ENCODE measurements at regions not wholly inside any gene's neighbourhood (a gene's known extent, or its start where the extent isn't known, plus 50 kb on each side); places are given as distances from the start of the nearest gene placed in this dataset.
"Not testable (repeated sequence)": the region's sequence is repeated elsewhere in the genome, so short reads cannot be mapped to it uniquely, and the experiment has no call there.

DNA sequence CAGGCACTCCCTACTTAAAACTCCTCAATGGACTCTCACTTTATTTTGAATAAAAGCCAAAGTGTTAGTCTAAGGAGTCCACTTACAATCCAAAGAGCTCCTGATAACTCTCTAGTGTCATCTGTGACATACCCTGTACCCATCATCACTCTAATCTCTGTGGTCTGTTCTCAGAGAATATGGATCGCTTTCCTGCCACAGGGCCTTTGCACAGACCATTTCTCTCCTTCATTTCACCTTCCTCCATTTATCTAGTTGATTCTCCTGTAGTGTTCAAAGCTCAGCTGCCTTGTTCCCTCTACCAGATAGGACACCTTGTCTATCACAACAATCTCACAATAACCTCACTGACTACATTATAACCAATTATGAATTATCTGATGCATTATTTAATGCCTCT, 185.4 kb upstream of the KBTBD8 start:
- no peak for DNase-seq

DNA sequence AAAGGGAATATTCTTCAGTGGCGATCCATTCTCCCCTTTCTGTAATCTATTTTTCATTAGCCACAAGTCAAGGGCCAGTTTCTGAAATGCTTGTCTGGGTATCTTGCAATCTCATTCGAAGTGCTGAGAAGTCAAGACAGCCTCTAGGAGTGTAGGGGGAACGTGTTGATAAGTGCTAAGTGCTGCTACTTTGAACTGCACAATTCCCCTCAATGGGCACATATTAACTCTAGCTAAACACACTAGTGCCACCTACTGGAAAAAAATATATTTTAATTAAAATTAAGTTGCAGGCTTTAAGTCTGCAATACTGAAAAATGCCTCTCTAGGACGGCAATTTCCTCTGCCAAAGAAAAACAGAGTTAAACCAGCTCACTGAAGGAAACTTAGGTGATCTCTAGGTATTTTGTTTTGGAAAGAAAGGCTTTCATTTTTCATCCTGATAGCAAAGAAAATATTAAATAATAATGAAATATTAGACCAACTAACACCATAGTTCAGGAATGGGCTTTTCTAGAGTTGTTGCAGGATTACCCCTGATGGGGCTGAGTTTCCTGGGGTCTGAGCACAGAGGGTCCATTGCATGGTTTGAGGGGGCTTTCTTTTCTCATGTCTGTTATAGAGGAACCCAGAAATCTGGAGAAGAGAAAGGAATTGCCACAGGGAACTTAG, 181.9 kb upstream of the KBTBD8 start:
- peak; percentile 34 for DNase-seq

DNA sequence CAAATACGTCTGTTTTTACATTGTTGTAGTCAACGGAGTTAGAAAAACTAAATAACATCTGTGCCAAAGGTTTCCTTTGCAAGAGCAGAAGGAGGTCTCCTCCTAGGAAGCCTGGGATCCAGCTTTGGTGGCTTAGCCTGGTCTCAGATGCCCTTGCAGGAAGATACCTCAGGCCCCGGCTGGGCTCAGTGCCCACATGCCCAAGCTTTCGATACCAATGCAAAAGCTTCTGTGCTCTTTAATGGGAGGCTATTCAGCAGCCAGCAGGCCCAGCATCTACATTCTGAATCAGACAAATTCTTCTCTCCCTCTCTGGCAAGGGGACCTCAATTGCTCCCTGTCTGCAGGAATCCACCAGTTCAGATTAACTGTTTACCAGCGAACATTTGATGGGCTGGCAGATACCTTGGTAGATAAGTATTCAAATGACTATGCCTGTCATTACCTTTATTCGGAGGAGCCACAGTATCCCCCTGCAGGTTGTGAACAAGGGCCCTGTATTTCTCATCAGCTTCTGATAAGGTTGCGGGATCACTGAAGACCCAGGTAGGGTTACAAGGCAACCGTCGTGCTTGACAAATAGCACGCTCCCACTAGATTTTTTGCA, 180.1 kb upstream of the KBTBD8 start:
- no peak for DNase-seq

DNA sequence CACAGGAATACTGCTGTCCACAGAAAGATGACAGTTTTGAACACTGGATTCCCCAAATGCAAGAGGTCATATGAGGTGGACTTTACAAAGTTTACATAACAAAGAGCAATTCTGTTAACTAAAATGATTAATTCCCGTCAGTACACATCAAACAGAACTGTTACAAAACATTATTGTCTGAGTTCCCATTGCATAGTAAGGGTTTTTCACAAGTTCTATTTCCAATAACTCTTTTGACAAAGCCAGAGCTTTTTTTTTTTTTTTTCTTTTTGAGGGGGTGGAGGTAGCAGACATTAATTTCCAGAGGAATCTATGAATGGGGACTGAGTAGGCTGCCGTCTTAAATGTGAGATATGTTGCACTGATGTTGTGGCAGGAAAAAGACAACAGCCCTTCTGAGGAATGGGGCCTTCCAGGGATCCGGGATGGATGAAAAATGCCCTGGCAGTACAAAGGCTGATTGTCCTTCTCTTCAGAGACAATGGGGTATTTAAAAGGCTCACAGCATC, 178.1 kb upstream of the KBTBD8 start:
- DNase-seq, result no peak

DNA sequence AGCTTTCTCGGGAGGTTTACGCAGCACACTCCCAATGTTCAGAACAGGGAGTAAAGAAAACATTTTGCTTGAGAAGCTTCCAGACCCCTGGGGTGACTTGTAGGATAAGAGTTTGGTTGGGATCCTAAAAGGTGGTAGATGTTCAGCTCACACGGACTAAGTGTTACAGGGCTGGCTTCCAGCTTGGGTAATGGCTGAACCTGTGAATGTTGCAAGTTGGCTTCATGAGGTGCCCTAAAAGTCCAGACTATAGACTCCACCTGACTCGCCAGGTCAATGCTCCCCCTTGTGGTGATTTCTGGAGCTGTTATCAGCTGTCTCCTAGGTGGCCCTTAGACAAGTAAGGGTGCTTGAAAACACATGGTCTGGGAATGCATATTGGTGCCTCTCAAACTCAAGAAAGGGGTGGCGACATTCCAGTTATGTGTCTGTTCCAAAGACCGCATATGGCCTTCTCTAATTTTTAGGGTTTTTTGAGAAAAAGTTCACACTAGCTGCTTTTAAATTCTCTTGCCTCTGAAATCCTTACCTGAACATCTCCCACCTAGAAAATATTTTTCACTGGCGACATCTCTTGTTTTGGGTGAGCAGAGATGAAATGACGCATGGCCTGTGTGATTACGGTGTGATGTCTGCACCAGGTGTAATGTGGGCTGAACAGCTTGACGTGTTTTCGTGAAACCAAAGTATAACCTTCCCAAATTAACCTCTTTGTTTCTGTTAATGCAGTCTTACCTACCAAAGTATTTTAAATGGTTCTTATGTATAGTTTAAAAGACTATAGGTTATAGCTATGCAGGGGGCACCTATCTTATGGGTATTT, 175.7 kb upstream of the KBTBD8 start:
- DNase-seq, result peak; percentile 1

DNA sequence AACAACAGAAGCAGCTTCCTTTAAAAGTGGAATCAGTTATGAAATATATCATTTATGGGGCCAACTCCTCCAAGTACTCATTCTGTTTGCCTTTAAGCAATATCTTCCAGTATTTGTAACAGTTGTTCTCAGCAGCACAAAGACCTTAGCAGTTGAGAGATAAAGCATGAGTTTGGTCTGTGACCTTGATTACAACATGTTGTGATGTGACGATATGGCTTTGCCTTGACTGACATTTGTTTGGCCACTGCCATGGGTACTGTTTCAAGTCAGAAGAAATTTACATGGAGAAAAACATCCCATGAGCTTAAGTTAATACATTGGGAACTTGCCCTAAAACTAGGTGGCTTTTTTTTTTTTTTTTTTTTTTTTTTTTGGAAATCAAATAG, 175.1 kb upstream of the KBTBD8 start:
- no peak for DNase-seq

DNA sequence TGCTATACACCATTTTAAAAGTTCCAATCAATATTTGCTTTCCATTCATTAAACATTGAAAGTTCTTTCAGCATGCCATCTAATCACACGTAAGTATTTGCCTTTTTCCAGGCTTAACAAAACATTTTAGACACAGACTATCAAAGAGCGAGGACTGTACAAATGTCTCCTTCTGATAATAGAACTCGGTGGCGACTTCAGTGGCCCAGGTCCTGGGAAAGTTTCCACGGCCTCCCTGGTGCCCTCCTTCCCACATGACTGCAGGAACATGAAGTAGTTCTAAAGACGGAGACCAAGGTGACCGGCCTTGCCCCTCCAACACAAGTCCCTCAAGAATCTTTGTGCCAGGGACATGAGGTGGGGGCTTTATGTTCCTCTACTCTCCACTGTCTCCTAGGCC, 174.6 kb upstream of the KBTBD8 start:
- no peak for DNase-seq

DNA sequence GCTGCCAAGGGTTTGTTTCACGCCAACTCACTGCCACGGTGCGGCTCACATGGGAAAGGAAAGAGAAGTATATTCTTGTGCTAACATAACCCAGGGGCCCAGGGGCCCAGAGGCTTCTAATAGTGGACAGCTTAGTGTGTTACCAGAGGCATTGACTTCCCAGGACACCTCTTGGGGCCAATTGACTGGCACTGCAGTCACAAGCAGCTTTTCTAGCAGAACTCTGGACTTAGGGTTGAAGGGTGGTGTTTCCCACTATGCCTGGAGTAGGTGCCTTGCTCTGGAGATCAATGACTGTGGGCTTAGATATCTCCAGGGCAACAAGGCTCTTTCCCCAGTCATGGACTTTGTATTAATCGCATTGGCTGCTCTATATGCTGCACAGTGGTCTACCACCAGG, 172.7 kb upstream of the KBTBD8 start:
- no peak for DNase-seq

DNA sequence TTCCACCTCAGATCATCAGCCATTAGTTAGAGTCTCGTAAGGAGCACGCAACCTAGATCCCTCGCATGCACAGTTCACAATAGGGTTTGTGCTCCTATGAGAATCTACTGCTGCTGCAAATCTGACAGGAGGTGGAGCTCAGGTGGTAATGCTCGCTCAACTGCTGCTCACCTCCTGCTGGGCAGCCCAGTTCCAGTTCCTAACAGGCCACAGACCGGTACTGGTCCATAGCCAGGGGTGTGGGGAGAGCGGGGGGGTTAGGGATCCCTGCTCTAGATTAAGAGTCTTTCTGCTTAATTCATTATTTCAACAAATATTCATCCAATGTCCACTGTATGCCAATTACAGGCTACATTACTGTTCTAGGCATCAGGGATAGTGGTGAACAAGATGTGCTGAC, 170.4 kb upstream of the KBTBD8 start:
- no peak for DNase-seq

DNA sequence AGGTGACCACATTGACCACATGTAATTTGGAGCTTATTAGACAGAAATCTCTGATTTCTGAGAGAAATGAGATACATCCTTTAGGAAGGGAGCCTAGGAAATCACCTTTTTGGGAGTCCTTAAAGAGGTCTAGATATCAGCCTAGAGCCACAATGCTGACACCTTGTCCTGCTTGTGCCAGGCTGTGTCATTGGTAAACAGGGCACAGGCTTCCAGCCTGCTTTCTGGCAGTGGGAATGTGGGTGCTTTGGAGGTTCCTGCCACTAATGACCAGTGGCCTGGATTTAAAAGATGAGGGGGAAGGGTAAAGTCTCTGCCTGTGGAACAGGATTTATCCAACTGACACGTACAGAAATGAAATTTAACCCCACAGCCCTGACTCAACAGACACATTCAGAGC, 169.8 kb upstream of the KBTBD8 start:
- no peak for DNase-seq

DNA sequence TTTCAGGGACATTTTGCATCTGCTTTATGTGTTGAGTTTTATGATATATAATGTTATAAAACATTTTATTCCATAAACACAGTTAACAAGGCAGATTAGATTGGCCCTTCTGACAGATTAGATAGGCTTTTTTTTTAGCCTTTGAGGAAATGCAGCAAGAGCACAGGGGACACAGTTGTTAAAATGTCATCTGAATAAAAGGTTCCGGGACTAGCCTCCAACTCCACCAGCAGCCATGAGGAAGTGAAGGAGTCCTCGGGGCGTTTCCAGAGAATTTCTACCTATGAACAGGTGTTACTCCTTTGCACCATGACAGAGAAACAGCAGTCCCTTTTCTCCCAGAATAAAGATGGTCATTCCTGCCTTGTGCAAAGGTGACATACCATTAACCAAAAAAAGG, 167.8 kb upstream of the KBTBD8 start:
- DNase-seq, result no peak

DNA sequence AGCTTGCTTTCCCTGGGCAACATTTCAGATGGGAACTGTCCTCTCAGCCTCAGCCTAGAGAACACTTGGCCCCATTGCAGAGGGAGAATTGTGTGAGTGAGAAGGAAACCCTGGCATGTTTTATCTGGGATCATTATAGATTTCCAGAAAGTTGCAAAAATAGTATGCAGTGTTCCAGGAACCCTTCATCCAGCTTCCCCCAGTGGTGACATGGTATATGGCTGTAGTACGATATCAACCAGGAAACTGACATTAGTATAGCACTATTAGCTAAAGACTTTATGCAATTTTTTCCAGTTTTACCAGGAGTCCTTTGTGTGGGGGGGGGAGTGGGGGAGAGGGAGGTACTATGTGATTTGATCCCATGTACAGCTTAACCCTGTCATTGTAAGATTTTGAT, 166.2 kb upstream of the KBTBD8 start:
- DNase-seq, result no peak

DNA sequence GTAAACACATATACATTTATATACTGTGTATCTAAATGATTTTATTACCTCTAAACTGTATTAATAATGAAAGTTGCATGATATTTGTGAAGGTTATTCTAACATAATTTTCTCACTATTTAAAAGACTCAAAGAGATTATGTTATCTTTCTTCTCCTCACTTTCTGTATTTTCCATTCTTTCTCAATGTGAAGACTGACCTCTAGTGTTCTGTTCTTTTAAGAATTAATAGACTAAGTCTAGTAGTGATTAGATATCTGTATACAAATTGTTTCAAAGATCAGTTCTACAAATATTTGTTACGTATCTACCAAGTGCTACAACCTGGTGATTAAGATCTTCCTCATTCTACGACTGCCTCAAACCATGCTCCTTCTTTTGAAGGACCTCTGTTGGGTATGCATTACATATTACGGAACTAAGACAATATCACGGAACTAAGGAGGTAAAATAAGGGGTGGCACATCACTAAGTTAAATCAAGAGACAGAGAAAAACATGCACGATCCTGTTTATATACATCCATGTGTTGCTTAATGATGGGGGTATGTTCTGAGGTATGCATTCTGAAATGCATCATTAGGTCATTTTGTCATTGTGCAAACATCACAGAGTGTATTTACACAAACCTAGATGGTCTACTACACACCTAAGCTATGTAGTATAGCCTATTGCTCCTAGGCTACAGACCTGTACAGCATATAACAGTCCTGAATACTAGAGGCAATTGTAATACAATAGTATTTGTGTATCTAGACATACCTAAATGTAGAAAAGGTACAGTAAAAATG, 161.5 kb upstream of the KBTBD8 start:
- no peak for DNase-seq

DNA sequence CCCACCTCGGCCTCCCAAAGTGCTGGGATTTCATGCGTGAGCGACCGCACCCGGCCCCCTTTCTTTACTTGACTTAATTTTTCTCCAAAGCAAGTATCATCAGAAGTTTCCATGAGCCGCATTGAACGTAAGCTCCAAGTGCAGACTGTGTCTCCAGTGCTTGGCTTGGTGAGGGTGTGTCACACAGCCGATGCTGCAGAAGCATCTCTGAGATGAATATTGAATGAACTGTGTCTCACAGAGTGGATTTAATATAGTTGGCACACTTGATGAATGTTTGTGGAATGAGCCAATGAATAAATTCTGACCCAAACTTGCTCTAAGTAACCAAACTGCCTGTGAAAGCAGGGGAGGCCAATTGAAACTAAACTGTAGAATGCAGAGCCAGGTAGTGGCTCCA, 159.4 kb upstream of the KBTBD8 start:
- no peak for DNase-seq

DNA sequence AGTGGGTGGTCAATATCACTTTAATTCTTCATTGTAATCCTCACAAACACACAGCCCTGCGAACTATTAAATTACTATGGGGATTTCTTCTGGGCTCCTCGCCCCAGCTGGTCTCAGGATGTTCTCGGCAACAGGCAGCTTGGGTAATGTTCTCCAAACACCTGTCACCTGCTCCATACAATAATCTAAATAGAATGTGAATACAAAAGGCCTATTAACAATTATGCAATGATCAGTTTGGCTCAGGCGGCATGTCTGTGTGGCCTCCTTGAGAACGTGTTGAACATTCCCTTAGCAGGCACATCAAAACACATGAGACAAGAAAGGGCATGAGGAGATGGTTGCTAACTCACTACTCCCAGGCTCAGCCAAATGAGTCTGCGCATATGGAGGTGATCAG, 158.6 kb upstream of the KBTBD8 start:
- DNase-seq, result no peak

DNA sequence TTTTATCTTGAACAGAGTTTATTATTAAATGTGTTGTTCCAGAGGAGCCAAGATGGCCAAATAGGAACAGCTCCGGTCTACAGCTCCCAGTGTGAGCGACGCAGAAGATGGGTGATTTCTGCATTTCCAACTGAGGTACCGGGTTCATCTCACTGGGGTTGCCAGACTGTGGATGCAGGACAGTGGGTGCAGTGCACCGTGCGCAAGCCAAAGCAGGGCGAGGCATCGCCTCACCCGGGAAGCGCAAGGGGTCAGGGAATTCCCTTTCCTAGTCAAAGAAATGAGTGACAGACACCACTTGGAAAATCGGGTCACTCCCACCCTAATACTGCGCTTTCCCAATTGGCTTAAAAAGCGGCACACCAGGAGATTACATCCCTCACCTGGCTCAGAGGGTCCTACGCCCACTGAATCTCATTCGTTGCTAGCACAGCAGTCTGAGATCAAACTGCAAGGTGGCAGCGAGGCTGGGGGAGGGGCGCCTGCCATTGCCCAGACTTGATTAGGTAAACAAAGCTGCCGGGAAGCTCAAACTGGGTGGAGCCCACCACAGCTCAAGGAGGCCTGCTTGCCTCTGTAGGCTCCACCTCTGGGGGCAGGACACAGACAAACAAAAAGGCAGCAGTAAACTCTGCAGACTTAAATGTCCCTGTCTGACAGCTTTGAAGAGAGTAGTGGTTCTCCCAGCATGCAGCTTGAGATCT, 155.2 kb upstream of the KBTBD8 start:
- DNase-seq, result not testable (repeated sequence)

DNA sequence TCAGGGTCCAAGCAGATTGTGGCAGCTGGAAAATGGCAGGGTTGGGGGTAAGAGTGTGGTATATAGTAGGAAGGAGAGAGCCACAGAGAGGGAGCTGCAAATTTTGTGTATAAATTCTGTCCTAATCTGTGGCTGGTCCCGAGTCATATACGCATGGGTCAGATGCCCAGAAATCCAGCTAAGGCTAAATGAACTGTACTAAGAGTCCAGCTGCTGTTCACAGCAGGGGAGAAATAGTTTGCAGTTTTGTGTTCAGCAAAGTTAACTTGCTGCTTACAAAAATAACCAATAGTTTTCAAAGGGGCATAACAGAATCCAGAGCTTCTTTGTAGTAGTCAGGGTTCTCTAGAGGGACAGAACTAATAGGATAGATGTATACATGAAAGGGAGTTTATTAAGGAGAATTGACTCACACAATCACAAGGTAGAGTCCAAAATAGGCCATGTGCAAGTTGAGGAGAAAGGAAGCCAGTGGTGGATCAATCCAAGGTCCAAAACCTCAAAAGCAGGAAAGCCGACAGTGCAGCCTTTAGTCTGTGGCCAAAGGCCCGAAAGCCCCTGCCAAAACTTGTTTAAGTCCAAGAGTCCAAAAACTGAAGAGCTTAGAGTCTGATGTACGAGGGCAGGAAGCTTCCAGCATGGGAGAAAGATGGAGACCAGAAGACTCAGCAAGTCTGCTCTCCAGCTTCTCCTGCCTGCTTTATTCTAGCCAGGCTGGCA, 146.1 kb upstream of the KBTBD8 start:
- DNase-seq, result no peak

DNA sequence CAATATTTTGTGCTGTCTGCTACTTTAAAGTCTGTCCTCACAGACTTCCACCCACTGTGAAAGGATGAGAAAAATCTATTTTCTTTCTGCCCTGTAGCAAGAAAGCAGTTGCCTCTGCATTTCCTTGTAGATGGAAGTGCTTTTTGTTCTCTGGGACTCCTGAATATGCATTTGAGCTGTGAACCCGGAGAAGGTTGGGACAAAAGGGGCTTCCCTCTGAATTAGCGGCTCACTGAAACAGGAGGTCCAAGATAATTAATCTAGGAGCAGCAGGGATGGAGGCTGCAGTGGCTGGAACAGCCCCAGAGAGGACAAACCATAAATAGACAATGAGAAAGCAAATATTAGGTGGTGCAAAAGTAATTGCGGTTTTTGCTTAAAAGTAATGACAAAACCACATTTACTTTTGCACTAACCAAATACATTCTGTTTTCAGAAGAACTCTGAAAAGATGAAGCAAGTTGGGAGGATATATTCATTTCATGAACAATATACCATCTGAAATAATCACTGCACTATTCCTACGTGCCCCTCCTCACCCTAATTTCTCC, 143.4 kb upstream of the KBTBD8 start:
- DNase-seq, result no peak

DNA sequence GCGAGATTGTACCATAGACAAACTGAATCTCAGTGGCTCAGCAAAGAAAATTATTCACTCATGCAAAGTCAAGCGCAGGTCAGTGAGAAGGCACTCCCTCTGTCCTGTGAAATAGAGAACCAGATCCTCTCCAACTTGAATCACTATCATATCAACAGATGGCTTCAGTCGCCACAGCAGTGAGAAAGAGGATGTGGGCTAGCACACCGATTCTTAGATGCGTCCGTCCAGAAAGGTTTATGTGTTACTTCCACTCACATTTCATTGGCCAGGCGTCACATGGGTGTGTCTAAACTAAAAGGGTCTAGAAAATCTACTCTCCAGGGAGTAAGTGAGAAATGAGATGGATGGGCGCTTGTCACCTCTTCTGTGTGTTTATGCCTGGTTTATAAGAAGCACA, 141.6 kb upstream of the KBTBD8 start:
- DNase-seq, result no peak

DNA sequence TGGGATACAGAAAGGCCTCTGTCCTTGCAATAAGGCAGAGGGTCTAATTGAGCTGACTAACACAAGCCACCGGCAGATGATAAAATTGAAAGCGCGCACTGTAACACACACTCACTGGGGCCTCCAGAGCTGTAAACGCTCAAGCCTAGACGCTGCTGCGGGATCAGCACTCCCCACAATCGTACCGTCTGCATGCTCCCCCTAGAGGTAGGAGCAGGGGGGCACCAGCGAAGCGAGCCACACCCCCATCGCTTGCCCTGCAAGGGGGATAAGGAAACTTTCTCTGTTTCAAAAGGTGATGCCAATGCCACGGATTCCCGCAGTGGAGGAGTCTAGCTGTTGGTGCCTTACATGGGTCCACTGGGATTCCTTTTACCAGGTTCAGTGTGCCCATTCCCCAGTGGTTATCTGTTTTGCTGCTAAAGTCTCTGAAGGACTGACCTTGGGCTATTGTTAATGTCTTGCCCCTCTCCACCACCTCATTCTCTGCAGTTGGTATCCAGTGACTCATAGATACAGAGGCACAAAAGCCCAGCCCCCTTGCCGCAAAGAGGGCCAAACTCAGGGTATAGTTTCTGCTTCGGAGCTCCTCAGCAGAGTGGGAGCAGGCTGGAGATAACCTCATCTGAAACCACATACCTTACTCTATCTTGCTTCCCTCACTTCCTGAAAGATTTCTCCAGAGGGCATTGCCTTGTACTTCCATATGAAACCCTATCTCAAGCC, 139.3 kb upstream of the KBTBD8 start:
- DNase-seq, result no peak

DNA sequence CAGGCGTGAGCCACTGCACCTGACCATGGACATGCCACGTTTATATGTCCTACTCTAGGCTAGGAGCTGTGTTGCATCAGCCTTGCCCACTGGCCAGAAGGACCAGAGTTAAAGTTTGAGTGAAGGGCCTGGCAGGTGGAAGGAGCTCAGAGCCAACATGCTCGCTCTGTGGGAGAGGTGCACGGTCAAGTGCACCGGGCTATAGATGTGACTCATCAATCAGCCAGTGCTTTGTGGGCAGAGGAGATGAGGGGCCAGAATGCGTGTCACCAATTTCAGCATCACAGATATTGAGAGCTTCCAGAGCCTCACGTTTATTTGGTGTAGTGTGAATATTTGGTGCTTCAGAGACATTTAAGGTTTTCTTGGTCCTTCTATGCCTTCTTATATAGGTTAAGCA, 137.3 kb upstream of the KBTBD8 start:
- DNase-seq, result no peak

Data from GDM1 (cell line).